ENCODE measurements at regions not wholly inside any gene's neighbourhood (a gene's known extent, or its start where the extent isn't known, plus 50 kb on each side); places are given as distances from the start of the nearest gene placed in this dataset.

DNA sequence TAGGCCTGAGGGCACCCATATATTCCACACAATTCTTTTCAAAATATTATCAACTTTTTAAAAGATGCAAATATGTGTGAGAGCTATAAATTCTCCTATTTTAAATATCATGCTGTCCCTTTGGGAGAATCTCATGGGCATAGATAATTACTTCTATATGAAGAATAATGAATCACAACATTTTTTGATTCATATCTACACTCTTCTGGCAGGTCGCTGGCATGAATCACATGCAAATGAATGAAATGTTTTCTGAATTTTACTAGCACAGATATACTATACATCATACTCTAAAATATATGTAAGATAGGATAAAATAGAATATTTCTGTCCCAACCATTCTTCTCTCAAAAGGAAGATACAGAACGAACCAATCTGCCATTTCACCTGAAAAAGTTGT lies 277.7 kb upstream of the KCNH8 start:
- no peak for DNase-seq

DNA sequence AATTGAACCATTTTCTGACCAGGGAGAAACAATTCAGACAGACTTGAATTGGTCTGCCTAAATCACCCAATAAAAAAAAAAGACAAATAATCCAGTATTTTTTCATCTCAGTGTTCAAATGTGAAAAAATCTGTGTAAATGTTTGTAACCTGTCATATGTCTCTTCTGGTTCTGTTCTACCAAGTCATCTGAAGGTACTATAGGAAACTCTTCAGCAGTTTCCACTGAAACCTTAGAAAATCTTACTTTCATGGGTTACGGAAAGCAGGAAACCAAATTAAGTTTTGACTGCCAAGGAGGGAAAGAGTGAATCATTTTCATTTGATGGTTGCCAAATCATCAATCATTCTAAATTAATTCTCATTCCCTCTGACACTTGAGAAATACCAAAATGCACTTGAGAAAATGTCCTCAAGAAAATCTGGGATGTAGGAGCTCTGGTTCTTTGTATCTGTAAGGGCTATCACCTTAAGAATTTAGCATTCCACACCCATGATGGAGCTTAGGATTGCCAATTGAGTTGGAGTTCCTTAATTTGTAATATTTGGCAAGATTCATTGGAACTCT lies 278.2 kb upstream of the KCNH8 start:
- no peak for DNase-seq

GRCh38 chr3:18868911-18869689 lies 279.2 kb upstream of the KCNH8 start:
- peak; percentile 5 to 15 for DNase-seq

DNA sequence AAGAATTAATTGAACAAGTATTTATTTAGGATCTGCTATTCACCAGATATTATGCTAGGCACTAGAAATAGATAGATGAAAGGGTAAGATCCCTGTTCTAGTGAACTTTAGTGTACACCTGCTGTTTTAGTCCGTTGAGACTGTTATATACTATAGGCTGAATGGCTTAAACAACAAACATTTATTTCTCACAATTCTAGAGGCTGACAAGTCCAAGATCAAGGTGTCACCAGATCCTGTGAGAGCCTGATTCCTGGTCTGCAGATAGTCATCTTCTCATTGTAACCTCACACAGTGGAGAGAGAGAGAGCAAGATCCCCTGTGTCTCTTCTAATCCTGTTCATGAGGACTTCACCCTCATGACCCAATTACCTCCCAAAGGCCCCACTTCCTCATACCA lies 281.4 kb upstream of the KCNH8 start:
- DNase-seq: no peak

- no peak for DNase-seq
Observed at GRCh38 chr3:18864933-18865731, 283.2 kb upstream of the KCNH8 start.

DNA sequence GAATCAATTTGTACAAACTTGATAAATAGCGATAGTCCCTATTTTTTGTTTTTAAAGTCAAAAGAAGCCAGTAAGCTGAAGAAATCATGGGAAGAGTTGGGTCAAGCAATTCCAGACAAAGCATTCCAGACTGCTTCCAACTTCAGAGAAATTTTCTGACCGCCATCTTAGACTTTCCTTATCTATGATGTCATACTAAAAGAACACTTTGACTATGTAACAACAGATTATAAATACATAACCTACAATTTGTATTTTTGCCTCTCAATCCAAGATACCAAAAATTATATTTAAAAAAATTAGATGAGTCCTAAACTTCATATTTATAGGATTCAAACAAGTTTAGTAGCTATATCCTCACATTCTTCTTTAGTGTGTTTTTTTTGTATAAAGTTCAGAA lies 286.2 kb upstream of the KCNH8 start:
- no peak for DNase-seq

GRCh38 chr3:18861137-18861536 lies 287.2 kb upstream of the KCNH8 start:
- DNase-seq: no peak

DNA sequence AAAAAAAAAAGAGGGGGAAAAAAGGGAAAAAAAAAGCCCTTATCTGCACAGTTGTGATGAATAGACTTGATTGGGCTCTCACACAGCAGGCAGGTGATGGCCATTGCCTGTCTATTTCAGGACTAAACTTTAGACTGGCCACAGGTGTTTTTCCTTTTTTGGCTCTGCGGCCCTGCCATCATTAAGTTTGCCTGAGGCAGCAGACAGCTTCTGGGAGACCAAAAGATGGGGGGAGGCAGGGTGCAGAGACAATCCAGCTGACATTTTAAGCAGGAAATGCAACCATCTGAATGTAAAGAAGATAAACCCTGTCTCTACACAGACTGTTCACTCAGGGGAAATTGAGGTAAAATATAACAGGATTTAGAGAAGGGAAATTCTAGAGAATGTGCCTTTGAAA lies 295.0 kb upstream of the KCNH8 start:
- DNase-seq: no peak

DNA sequence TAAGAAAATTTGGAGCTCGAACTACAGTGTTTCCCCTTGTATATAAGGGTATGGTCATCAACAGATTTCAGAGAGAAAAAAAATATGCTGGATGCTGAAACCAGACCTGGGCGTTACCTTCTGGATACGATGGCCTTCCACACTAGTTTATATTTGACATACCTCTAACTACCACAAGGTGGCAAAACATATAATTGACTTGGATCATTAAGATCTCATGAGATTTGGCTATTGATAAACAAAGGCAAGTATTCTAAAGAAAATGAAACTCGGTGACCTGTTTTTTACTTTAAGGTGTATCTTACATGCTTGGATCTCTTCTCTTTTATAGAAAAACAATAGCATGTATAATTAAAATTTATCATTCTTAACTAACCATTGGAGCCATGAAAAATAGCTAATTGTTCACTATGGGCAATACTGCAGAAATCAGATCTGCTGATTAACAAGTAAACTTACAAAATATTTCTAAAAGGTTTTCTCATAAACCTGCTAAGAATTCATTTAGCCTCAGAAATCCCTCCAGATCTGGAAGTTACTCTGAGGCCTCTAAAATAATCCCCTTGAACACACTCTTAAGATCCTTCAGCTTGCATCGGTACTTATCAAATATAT lies 300.6 kb upstream of the KCNH8 start:
- no peak for DNase-seq

DNA sequence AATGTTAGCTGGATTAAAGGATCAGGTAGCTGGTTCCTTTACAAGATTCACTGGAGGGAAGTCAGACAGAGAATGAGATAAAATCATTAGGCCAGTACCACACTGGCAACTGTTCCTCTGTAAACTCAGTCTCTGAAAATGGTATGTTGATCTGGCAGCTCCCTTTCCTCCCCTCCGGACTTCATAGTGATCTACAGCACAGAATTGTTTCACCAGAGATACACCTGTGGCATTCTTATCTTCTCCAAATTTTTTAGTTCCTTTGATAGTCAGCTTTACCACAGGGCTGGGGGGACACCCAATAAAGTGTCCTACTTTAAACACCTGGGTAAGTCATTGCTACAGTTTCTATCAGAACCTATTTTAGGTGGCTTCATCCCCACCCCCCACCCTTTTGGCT lies 304.3 kb upstream of the KCNH8 start:
- no peak for DNase-seq

DNA sequence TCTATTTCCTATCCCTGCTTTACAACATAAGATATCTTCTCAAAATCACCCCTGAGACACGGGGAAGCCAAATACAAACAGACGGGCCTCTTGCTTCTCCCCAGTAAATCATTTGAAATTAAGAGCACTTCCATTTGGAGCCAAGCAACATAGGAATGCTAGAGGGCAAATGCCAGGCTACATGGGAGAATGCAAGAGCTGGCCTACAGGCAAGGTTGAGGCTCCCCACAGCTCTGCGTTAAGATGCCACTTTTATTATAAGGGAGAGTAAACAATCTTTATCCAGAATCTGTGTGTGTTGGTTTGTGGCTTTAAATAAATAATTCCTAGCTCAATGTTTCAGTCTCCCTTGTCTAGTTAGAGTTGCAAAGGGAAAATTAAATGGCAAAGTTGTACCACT lies 305.1 kb upstream of the KCNH8 start:
- DNase-seq: no peak

DNA sequence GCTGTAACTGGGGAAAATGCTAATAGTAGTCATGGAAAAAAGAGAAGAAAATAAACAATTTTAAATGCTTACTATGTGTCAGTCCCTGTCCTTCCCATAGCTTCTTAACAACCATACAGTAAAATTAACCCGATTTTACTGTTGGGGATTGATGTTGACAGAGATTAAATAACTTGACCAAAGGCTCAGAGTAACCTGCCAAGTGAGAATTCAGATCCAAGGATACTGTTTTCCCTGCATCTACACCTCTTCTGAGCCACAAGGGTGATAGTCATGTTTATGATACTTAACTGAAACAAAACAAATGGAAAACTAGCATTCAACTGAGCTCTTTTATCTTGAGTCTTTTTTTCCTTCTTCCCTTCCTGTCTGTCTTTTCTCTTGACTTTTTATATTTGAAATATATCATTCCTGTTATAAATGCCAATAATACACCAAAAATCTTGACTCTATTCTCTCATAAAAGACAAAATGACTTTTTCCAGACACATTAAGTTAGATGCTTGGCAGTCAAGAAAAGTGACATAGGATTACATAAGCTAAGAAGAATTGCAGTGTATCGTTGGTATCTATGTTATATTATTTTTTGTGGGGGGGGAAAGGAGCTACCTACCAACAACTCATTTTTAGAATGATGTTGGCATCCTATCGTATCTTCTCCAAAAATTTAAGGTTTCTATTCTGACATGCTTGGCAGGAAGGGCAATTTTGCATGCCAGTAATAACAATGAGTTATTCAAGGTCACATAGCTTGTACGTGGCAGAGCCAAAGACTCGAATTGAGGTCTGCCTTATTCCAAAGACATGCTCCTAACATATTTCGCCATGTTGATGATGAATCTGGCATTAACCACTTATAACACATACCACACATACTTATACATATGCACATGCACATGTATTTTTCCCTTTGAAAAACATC lies 306.6 kb upstream of the KCNH8 start:
- DNase-seq: no peak

DNA sequence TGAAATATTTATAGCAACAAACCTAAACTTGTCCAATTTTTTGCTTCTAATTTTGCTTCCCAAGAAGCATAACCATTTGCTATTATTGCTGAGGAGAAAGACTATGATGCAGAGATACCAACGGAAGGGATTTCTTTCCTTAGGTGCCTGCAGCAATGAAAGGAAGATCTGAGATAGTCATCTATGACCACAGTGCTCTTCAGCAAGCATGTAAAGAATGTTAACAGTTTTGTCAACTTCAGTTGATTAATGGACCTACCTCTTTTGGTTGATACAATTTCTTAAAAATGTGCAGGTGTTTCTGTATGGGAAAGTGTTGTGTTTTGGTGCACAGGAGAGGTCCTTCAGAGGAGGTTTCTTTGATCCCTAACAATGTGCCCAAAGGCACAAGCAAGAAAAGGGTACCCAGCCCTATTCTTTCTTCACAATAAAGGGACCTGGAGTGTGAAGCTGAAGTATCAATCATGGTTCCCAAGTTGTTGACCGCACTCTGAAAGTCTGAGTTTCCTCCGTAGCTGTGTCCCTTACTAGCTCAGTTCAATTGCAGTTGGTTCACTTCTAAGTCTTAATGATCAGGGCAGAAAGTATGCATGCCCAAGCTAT lies 307.7 kb upstream of the KCNH8 start:
- DNase-seq: no peak

- no peak for DNase-seq
Observed at GRCh38 chr3:18838758-18839157, 309.6 kb upstream of the KCNH8 start.

DNA sequence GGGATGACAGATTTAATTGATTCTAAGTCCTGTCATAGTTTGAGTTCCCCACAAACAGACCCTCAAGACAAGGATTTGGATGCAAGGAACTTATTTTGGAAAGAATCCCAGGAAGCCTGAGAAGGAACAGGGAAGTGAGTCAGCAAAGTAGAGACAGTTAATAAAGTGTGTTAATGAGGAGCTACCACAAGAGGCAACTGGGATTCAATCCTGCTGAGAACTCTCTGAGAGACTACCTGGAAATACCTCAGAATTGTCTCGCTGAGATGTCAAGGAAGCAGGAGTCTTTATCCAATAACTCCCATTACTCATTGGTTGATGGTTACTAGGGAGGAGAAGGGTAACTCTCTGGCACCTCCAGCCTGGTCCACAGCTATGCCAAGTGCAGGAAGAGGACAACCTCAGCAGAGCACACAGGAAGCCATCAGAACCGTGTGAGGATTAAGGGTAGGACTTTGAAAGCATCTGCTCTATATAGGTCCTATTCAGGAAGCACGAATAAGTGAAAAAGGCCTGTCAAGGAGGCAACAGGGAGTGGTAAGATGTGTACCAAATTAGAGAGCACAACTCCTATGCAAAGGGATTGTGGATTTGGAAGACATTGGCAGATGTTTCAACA lies 311.1 kb upstream of the KCNH8 start:
- DNase-seq: no peak

- no peak for DNase-seq
Observed at GRCh38 chr3:18835021-18835420, 313.3 kb upstream of the KCNH8 start.

DNA sequence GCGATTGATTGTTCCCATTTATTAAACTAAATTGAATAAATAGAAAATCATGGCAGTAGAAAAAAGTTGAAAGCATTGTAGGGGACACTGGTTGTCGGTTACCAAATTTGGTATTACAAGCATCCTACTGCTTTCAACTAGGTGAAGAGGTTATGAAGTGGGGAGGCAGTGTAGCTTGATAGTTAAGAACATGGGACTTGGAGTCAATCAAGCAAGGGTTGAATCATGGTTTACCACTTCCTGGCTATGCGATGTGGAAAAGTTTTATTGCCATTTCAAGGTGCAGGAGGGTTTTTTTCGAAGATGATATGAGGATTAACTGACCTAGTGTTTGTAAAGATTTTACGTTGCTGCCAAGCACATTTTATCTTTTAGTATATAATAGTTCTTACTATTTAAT lies 318.2 kb upstream of the KCNH8 start:
- DNase-seq: no peak

- DNase-seq: no peak
Observed at GRCh38 chr3:18828637-18829036, 319.7 kb upstream of the KCNH8 start.

GRCh38 chr3:18827664-18828063 lies 320.6 kb upstream of the KCNH8 start:
- no peak for DNase-seq

DNA sequence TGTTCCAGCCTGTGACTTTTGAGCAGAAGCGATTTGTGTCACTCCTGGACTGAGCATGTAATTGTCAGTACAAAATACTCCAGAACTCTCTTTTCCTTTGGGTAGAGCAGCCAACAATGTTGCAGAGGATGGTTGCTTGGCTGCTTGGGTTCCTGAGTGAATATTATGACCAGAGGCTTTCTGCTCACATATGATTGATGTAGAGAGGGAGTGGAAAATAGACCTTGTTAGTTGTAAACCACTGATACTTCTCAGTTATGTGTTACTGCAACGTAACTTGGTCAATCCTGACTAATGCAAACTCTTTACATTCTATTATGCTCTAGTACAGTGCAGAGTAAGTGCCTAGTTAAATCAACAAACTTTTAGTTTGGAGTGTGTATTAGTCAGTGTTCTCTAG lies 322.6 kb upstream of the KCNH8 start:
- DNase-seq: no peak

GRCh38 chr3:18813300-18813699 lies 335.0 kb upstream of the KCNH8 start:
- DNase-seq: no peak

DNA sequence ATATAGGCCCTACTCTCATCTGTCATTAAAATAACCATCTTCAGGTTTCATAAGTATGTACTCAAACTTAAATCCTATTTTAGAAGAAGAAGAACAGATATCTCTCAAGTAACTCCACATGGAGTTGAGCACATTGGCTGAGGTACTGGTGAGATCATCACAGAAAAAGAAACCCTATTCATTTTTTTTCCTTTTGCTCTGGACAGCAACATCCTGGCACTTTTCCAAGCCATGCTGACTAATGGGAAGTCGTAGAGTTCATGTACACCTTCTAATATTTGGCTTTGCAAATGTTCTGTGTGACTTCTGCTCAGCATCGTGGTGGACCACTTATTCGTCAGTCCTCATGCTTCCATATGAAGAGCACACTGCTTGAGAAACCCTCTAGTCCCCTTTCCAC lies 336.0 kb upstream of the KCNH8 start:
- no peak for DNase-seq
